Non-pigmented ciliary epithelial cell (primary cell): ENCODE measurements at regions not wholly inside any gene's neighbourhood (a gene's known extent, or its start where the extent isn't known, plus 50 kb on each side); places are given as distances from the start of the nearest gene placed in this dataset.
A peak's percentile ranks its signal among the peaks of the same experiment; 100 is the strongest.
"Not testable (repeated sequence)": the region's sequence is repeated elsewhere in the genome, so short reads cannot be mapped to it uniquely, and the experiment has no call there.

Experiments used
- DNase-seq: peaks from one replicate; pipeline ENCODE4 v3.0.0-alpha.2; 2010; ENCODE audit warnings: low read depth

DNA sequence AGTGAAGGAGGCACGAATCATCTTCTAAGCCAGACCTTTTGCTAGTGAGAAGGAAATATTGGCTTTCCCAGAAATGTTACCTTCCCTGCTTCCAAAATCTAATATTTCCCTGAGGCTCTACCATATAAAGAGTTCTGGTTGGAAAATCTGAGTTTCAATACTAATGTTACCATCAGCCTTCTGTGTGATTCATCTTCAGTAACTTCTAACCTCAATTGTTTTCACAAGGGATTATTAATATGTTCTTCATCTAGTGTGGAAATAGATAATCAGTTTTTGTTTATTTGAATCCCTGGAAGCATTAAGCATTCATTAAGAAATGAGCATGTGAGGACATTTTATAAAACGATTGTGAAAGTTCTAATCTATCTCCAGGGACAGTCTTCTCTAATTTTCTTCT lies 720.9 kb downstream of the AACS start:
- DNase-seq: no peak

DNA sequence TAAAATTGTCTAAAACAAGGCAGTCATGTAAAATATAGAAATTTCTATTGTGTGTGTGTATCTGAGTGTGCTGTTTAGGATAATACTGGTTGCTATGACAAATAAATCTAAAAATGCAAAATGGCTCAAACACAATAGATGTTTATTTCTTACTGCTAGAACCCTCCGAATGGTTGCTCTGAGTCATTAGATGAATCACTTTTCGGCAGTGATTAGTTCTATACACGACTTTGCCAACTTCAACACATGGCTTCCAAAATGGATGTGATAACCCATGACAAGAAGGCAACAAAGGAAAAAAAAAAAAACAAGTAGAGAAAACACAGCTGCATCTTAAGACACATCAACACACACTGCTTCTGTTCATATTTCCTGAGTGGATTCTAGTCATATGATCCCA lies 729.2 kb downstream of the AACS start:
- DNase-seq: peak; percentile 49

GRCh38 chr12:125797421-125798175 lies 732.4 kb downstream of the AACS start:
- peak; percentile 79 for DNase-seq

GRCh38 chr12:125804660-125805059 lies 739.4 kb downstream of the AACS start:
- DNase-seq: no peak

- DNase-seq: peak; percentile 10
These were observed 759.0 kb downstream of the AACS start for GRCh38 chr12:125824276-125824675.

- no peak for DNase-seq
These were observed 770.6 kb downstream of the AACS start for GRCh38 chr12:125835852-125836251.

- no peak for DNase-seq
These were observed 771.4 kb downstream of the AACS start for GRCh38 chr12:125836647-125837046.

- no peak for DNase-seq
These were observed 776.1 kb downstream of the AACS start for GRCh38 chr12:125841332-125841731.

DNA sequence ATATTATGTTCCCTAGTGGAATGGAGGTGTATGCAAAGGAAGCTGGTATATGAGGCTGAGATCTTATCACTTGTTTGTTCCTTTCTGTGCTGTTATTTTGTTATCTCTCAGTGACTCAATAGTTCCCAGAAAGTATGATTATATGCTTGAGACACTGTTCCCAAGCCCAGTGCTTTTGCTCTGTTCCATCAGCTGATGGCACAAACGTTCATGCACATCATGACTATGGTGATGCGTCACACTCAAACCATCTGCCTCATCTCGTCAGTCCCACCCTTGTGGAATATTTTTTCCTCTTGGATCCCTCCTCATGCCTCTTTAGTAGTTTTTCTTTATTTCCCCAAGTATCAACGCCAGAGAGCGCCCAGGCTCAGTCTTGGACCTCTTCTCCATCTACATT lies 786.9 kb downstream of the AACS start:
- no peak for DNase-seq

- no peak for DNase-seq
These were observed 787.4 kb downstream of the AACS start for GRCh38 chr12:125852679-125853078.

GRCh38 chr12:125853670-125854069 lies 788.4 kb downstream of the AACS start:
- DNase-seq: no peak

- no peak for DNase-seq
These were observed 791.1 kb downstream of the AACS start for GRCh38 chr12:125856366-125856765.

- DNase-seq: no peak
These were observed 791.7 kb downstream of the AACS start for GRCh38 chr12:125856896-125857295.

- DNase-seq: no peak
These were observed 795.5 kb downstream of the AACS start for GRCh38 chr12:125860672-125861288.

GRCh38 chr12:125861299-125862281 lies 796.4 kb downstream of the AACS start:
- DNase-seq: no peak

DNA sequence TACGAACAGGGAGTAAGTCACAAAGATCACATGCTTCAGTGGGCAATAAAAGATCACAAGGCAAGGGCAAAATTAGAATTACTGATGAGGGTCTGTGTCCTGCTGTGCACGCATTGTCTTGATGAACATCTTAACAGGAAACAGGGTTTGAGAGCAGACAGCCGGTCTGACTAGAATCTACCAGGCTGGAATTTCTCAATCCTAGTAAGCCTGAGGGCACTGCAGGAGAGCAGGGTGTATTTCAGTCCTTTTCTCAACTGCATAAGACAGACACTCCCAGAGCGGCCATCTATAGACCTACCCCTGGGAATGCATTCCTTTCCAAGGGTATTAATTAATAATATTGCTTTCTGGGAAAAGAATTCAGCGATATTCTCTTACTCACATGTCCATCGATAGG lies 800.0 kb downstream of the AACS start:
- DNase-seq: not testable (repeated sequence)

DNA sequence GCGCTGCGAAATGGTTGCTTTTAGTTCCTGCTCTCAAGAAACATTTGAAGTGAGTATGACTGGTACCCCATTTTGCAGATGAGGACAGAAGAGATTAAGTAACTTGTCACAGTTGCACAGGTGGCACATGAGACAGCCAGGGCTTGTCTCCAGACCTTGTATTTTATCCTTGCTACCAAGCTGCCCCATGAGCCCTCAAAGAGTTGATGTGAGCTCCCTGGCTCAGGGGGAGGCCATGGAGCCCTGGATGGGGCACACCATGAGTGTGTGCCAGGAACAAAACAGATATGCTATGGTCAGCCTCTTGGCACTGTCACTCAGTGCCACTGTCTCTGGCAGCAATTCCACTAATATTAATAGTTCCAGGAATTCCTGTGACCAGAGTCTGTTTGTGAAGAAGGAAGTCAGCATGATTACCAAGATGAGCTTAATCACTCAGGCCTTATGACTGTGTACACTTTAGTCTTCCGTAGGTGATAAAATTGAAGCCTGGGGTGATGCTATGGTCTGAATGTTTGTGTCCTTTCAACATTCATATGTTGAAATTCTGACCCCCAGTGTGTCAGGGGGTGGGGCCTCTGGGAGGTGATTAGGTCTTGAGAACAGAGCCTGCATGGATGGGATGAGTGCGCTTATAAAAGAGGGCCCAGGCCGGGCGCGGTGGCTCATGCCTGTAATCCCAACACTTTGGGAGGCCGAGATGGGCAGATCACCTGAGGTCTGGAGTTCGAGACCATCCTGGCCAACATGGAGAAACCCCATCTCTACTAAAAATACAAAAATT lies 806.8 kb downstream of the AACS start:
- DNase-seq: no peak

- DNase-seq: no peak
These were observed 807.8 kb downstream of the AACS start for GRCh38 chr12:125873016-125873415.

- no peak for DNase-seq
These were observed 813.2 kb downstream of the AACS start for GRCh38 chr12:125878483-125878882.

GRCh38 chr12:125882141-125882540 lies 816.9 kb downstream of the AACS start:
- DNase-seq: no peak

DNA sequence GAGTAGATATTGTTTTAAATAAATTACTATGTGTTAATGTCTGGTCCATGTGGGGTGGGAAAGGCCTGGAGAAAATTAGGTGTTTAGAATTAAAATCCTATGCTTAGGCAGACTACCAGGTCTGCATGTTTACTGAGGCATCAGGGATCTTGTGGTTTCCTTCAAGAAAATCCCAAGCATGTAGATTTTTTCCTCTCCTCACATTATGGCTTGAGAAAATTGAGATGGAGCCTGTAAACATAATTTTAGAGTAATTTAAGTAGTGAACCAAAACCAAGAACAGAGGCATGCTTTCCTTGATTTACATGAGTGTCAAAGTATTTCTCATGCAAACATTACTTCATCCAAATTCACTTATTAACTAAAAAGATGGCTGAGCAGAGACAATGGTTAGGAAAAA lies 823.7 kb downstream of the AACS start:
- no peak for DNase-seq

DNA sequence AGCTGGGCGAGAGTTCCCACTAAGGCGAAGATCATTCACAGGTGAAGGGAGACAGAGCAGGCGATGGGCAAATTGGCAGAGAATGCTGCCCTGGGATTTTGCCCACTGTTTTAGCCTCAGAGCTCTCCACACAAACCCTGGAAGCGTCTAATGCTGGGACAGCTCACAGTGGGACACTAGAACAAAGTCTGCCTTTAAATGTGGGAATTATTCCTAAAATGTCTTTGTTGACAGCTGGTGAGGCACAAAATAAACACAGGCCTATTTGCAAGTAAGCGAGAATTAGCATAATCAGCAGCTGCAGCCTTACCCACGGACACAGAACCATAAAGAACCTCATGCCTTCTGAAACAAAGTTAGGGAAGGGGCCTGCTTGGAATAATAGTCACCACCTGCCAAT lies 824.5 kb downstream of the AACS start:
- no peak for DNase-seq
